IMR-90 (cell line): ENCODE measurements at regions not wholly inside any gene's neighbourhood (a gene's known extent, or its start where the extent isn't known, plus 50 kb on each side); places are given as distances from the start of the nearest gene placed in this dataset.

ENCODE experiments used
- ATAC-seq: fragments of 200-7000 bp; cut with Tn5 transposase; 2 replicates; pipeline ENCODE4 v1.9.1; 2020; ENCODE audit warnings: low read depth, mild to moderate bottlenecking, moderate library complexity
- BruUV-seq: library from RNA; stranded (reverse); fragments of 400-500 nt; replicated peaks from 2 replicates; lab custom pipeline; 2021; lab: Mats Ljungman, UMichigan
- CTCF ChIA-PET: fragments of 300-600 bp; formaldehyde crosslinking; extraction: SDS; loops from one replicate; lab custom pipeline; 2021; ENCODE audit warnings: antibody characterized with exemption; lab: Yijun Ruan, JAX
- POLR2A ChIA-PET: fragments of 300-600 bp; sonication (Branson Sonifier 250); formaldehyde crosslinking; loops from one replicate; lab custom pipeline; 2022; ENCODE audit warnings: antibody characterized with exemption; ENCODE audit not compliant: unreplicated experiment; lab: Charles Lee
- DNase-seq: peaks from one replicate; pipeline ENCODE4 v3.0.0; 2013
- H2AFZ ChIP-seq: replicated peaks from 2 replicates; pipeline ENCODE3; 2013; ENCODE audit warnings: low read length, mild to moderate bottlenecking; ENCODE audit not compliant: poor library complexity
- H2AK5ac ChIP-seq: 2 replicates; pipeline ENCODE4 v1.6.1; 2013; ENCODE audit warnings: low read depth, low read length, inconsistent platforms
- H2AK9ac ChIP-seq: replicated peaks from 2 replicates; pipeline ENCODE3; 2013; ENCODE audit warnings: mild to moderate bottlenecking, low read depth, low read length, moderate library complexity; ENCODE audit not compliant: poor library complexity
- H2BK120ac ChIP-seq: 2 replicates; pipeline ENCODE4 v1.6.1; 2013; ENCODE audit warnings: low read depth, low read length, inconsistent platforms
- H2BK15ac ChIP-seq: 3 replicates; pipeline ENCODE4 v1.6.1; 2013; ENCODE audit warnings: low read depth, low read length, inconsistent platforms
- H2BK20ac ChIP-seq: 2 replicates; pipeline ENCODE4 v1.6.1; 2013; ENCODE audit warnings: low read depth, mild to moderate bottlenecking, inconsistent platforms, low read length, moderate library complexity
- H2BK5ac ChIP-seq: 2 replicates; pipeline ENCODE4 v1.6.1; 2013; ENCODE audit warnings: mild to moderate bottlenecking, low read depth, low read length, inconsistent platforms; ENCODE audit not compliant: poor library complexity, severe bottlenecking
- H3K14ac ChIP-seq: replicated peaks from 2 replicates; pipeline ENCODE4 v1.6.1; 2013; ENCODE audit warnings: low read depth, low read length, inconsistent platforms
- H3K18ac ChIP-seq: 2 replicates; pipeline ENCODE4 v1.6.1; 2013; ENCODE audit warnings: low read depth, low read length, control low read depth
- H3K23ac ChIP-seq: 2 replicates; pipeline ENCODE4 v1.6.1; 2013; ENCODE audit warnings: low read depth, low read length, inconsistent platforms
- H3K27ac ChIP-seq: 2 replicates; pipeline ENCODE4 v1.5.1; 2013; ENCODE audit warnings: mild to moderate bottlenecking, control low read depth, low read length; ENCODE audit not compliant: insufficient read depth
- H3K27me3 ChIP-seq: 2 replicates; pipeline ENCODE4 v1.6.1; 2013; ENCODE audit warnings: low read length; ENCODE audit not compliant: control insufficient read depth, insufficient read depth
- H3K36me3 ChIP-seq: 2 replicates; pipeline ENCODE4 v1.6.1; 2013; ENCODE audit warnings: low read length, mixed read lengths; ENCODE audit not compliant: control insufficient read depth, insufficient read depth
- H3K4ac ChIP-seq: 2 replicates; pipeline ENCODE4 v1.6.1; 2013; ENCODE audit warnings: low read depth, low read length, inconsistent platforms
- H3K4me1 ChIP-seq: 2 replicates; pipeline ENCODE4 v1.6.1; 2013; ENCODE audit warnings: low read length, mixed read lengths; ENCODE audit not compliant: control insufficient read depth, insufficient read depth
- H3K4me2 ChIP-seq: 2 replicates; pipeline ENCODE4 v1.6.1; 2013; ENCODE audit warnings: low read depth, mild to moderate bottlenecking, control low read depth, low read length, moderate library complexity
- H3K4me3 ChIP-seq: 2 replicates; pipeline ENCODE4 v1.5.1; 2013; ENCODE audit warnings: low read depth, mild to moderate bottlenecking, control low read depth, low read length, moderate library complexity; ENCODE audit not compliant: insufficient read depth
- H3K56ac ChIP-seq: 2 replicates; pipeline ENCODE4 v1.6.1; 2013; ENCODE audit warnings: low read length, inconsistent platforms; ENCODE audit not compliant: insufficient read depth; ENCODE audit errors: extremely low read depth
- H3K79me1 ChIP-seq, 2 experiments: 2 replicates each; pipeline ENCODE4 v1.6.1; 2013; ENCODE audit warnings: low read length in 2 of 2, inconsistent platforms in 1 of 2, low read depth in 1 of 2
- H3K9ac ChIP-seq: 2 replicates; pipeline ENCODE4 v1.6.1; 2013; ENCODE audit warnings: low read depth, low read length, control low read depth
- H3K9me1 ChIP-seq: 2 replicates; pipeline ENCODE4 v1.6.1; 2013; ENCODE audit warnings: low read length, inconsistent platforms; ENCODE audit not compliant: insufficient read depth
- H3K9me3 ChIP-seq: 2 replicates; pipeline ENCODE4 v1.6.1; 2013; ENCODE audit warnings: low read length; ENCODE audit not compliant: control insufficient read depth, insufficient read depth
- H4K20me1 ChIP-seq: 2 replicates; pipeline ENCODE4 v1.6.1; 2013; ENCODE audit warnings: low read length, inconsistent platforms; ENCODE audit not compliant: insufficient read depth
- H4K5ac ChIP-seq: 2 replicates; pipeline ENCODE4 v1.6.1; 2013; ENCODE audit warnings: mild to moderate bottlenecking, low read depth, low read length, control low read depth
- H4K8ac ChIP-seq, 2 experiments: 2 replicates each; pipeline ENCODE4 v1.6.1; 2013; ENCODE audit warnings: low read depth in 2 of 2, low read length in 2 of 2, control low read depth in 1 of 2, inconsistent platforms in 1 of 2
- H4K91ac ChIP-seq: 2 replicates; pipeline ENCODE4 v1.6.1; 2013; ENCODE audit warnings: low read depth, low read length, inconsistent platforms; ENCODE audit not compliant: insufficient read depth
- BHLHE40 ChIP-seq: fragments of 150-350 bp; IDR thresholded peaks from 2 replicates; pipeline ENCODE4 v1.6.1; 2016; ENCODE audit warnings: mild to moderate bottlenecking, low read depth, low read length
- CHD1 ChIP-seq: IDR thresholded peaks from 2 replicates; pipeline ENCODE4 v1.6.1; 2012; ENCODE audit warnings: low read depth, low read length, improper control_type of control experiment
- FOS ChIP-seq: fragments of 150-350 bp; IDR thresholded peaks from 2 replicates; pipeline ENCODE4 v1.6.1; 2016; ENCODE audit warnings: low read depth, low read length
- MAFK ChIP-seq: IDR thresholded peaks from 2 replicates; pipeline ENCODE4 v1.6.1; 2012; ENCODE audit warnings: low read depth, low read length, improper control_type of control experiment
- RCOR1 ChIP-seq: IDR thresholded peaks from 2 replicates; pipeline ENCODE4 v1.6.1; 2012; ENCODE audit warnings: mild to moderate bottlenecking, low read length, improper control_type of control experiment; ENCODE audit not compliant: insufficient replicate concordance
- SMC3 ChIP-seq: fragments of 150-350 bp; IDR thresholded peaks from 2 replicates; pipeline ENCODE4 v1.6.1; 2016; ENCODE audit warnings: low read depth, mild to moderate bottlenecking, antibody characterized with exemption, low read length, moderate library complexity
- WGBS, 2 experiments: methylation state at CpG; one replicate each; pipeline versions ENCODE4 v1.1.5 to v1.1.7; 2013; ENCODE audit warnings: missing lambda C conversion rate in 2 of 2; ENCODE audit not compliant: insufficient read length in 1 of 2; ENCODE audit errors: extremely low coverage in 2 of 2; 5-methylcytosine and 5-hydroxymethylcytosine counted together
- dilution Hi-C: fragments of 300-500 bp; cut with HindIII; formaldehyde crosslinking; loops from one replicate; pipeline ENCODE4 v1.14.3; 2018; ENCODE audit warnings: low sequenced_read_pairs; ENCODE audit not compliant: unreplicated experiment
- in situ Hi-C: fragments of 300-500 bp; cut with MboI; formaldehyde crosslinking; loops from 3 replicates; pipeline ENCODE4 v1.14.3; 2019; ENCODE audit warnings: low sequenced_read_pairs, inconsistent platforms, mixed read lengths
- intact Hi-C: fragments of 100-400 bp; cut with micrococcal nuclease; formaldehyde crosslinking; loops from 2 replicates; pipeline ENCODE4 v1.10.0; 2022
- TF ChIP-seq, protein P1 (sequence below): fragments of 150-350 bp; IDR thresholded peaks from 2 replicates; pipeline ENCODE4 v1.6.1; 2017; ENCODE audit warnings: mild to moderate bottlenecking, antibody characterized with exemption, low read length, low read depth
- TF ChIP-seq, protein P2 (sequence below): conservative IDR thresholded peaks from 2 replicates; pipeline ENCODE4 v1.5.1; 2012; ENCODE audit warnings: mild to moderate bottlenecking, low read depth, low read length, improper control_type of control experiment

DNA sequence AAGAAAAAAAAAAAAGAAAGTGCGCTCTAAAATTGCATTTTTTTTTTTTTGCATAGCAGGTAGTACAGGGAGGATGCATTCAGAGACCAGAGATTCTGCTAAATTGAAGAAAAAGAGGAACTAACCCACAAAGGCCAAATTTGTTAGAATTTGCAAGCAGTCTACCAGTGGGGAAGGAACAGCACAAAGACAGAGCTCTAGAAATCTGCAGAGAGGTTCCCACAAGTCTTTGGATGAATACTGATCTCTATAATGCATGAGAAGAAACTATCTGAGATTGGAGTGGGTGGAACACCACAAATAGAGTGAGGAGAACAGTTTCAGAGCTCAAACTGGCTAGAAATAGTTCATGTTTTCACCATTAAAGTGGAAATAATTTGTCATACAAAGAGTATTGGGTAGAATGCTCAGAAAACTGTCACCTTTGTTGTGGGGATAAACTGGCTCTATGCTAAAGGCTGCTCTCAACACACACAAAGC is 79.6 kb upstream of the AHI1 start:
- Histone ChIP-seq H3K56ac (no peak overlapping the region), H2BK5ac (no peak overlapping the region), H4K91ac (no peak overlapping the region), H3K18ac (no peak overlapping the region), H3K4me1 (no peaks in the 10 kb centered on the region), H3K9me1 (no peaks in the 10 kb centered on the region), H2AK9ac (no peak overlapping the region), H3K4me2 (no peak overlapping the region), H3K4me3 (no peak overlapping the region), H3K14ac (no peak overlapping the region), H3K9me3 (no peaks in the 10 kb centered on the region), H3K27ac (no peak overlapping the region), H3K4ac (no peak overlapping the region), H4K5ac (no peak overlapping the region), H2AK5ac (no peak overlapping the region), H3K36me3 (no peaks in the 10 kb centered on the region), H2BK15ac (no peak overlapping the region), H4K8ac (no peak overlapping the region; a peak in 1 of 4 replicates), H3K9ac (no peak overlapping the region), H2AFZ (no peak overlapping the region), H3K27me3 (no peaks in the 10 kb centered on the region), H2BK120ac (no peak overlapping the region), H4K20me1 (no peaks in the 10 kb centered on the region), H3K79me1 (no peaks in the 10 kb centered on the region), H2BK20ac (no peak overlapping the region), H3K23ac (no peak overlapping the region)
- ChIA-PET CTCF (interaction anchor here (0.7 kb wide), 1 partner anchor 649 kb away, joined by 3 read pairs; no protein-coding TSS in a partner anchor), POLR2A (no interaction called here)
- no peak for DNase-seq
- dilution Hi-C loops, result no loop called here
- TF ChIP-seq, protein P1, sequence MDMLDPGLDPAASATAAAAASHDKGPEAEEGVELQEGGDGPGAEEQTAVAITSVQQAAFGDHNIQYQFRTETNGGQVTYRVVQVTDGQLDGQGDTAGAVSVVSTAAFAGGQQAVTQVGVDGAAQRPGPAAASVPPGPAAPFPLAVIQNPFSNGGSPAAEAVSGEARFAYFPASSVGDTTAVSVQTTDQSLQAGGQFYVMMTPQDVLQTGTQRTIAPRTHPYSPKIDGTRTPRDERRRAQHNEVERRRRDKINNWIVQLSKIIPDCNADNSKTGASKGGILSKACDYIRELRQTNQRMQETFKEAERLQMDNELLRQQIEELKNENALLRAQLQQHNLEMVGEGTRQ, result no peak
- TF ChIP-seq, protein P2, sequence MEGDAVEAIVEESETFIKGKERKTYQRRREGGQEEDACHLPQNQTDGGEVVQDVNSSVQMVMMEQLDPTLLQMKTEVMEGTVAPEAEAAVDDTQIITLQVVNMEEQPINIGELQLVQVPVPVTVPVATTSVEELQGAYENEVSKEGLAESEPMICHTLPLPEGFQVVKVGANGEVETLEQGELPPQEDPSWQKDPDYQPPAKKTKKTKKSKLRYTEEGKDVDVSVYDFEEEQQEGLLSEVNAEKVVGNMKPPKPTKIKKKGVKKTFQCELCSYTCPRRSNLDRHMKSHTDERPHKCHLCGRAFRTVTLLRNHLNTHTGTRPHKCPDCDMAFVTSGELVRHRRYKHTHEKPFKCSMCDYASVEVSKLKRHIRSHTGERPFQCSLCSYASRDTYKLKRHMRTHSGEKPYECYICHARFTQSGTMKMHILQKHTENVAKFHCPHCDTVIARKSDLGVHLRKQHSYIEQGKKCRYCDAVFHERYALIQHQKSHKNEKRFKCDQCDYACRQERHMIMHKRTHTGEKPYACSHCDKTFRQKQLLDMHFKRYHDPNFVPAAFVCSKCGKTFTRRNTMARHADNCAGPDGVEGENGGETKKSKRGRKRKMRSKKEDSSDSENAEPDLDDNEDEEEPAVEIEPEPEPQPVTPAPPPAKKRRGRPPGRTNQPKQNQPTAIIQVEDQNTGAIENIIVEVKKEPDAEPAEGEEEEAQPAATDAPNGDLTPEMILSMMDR, result no peak
- TF ChIP-seq MAFK (no peak), BHLHE40 (no peak), RCOR1 (no peak), CHD1 (no peak), SMC3 (no peak), FOS (no peak)
- WGBS, 2 experiments, result no CpG with 5 or more reads among the region's 1 CpG
- intact Hi-C loops, result loop anchor here (5.0 kb wide), 1 partner anchor 35 kb away; no protein-coding TSS in a partner anchor
- no TSS peak for BruUV-seq
- no peak for ATAC-seq
- in situ Hi-C loops, result no loop called here
